ENCODE measurements at regions not wholly inside any gene's neighbourhood (a gene's known extent, or its start where the extent isn't known, plus 50 kb on each side); places are given as distances from the start of the nearest gene placed in this dataset.
"Not testable (repeated sequence)": the region's sequence is repeated elsewhere in the genome, so short reads cannot be mapped to it uniquely, and the experiment has no call there.

DNA sequence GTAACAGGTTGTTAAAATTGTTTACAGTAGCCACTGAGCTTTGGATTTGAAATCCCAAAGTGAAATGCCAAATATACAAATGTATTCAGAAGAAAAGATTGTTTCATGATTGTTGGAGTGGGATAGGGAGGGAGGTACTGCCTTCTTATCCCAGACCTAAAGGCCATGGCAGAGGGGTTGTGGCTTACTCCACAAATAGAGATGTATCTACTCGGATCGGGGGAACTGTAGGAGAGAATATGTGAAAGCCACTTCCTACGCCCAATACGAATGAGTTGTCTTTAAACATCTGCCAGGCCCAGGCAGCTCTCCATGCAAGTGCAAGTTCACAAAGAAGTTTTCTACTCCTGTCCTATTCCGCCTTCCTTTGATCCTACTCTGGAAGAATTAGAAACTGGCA lies 150.2 kb upstream of the PRSS12 start:
- DNase-seq (ENCODE audit: low read depth in 2 of 2, low spot score in 1 of 2): not testable (repeated sequence)

DNA sequence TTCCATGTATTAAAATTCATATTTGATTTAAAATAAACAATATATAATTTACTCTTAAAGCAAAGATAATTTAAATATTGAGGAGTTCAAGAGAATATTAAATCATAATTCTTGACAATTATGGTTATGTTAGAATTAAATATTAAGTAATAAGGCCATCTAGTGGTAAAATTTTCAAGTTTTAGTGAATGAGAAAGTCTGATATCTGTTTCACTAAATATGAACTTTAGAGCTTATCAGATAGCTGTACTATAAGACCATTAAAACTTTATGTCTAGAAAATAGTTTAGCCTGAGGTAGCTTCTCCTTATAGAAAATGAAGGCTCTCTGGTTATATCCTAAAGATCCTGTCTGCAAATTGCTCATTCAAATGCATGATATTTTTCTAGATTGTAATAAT lies 152.1 kb upstream of the PRSS12 start:
- DNase-seq (ENCODE audit: low read depth in 2 of 2, low spot score in 1 of 2): not testable (repeated sequence)

DNA sequence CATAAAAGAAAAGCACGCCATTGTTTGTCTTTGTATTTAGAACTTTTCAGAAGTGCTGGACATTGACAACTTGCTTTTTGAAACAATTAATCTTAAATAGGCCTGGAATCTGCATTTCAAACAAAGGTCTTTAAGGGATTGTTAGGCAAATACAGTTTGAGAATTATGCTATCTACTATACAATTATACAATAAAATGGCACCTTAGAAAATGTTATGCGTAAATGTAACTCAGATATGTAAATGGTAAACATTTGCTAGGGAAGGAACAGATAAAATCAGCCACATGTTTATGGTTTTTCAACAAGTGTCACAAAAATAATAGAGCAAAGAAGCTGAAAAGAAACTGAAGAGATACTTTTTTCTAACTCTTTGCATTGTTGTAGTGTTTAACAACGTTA lies 152.7 kb upstream of the PRSS12 start:
- DNase-seq (ENCODE audit: low read depth in 2 of 2, low spot score in 1 of 2): not testable (repeated sequence)

DNA sequence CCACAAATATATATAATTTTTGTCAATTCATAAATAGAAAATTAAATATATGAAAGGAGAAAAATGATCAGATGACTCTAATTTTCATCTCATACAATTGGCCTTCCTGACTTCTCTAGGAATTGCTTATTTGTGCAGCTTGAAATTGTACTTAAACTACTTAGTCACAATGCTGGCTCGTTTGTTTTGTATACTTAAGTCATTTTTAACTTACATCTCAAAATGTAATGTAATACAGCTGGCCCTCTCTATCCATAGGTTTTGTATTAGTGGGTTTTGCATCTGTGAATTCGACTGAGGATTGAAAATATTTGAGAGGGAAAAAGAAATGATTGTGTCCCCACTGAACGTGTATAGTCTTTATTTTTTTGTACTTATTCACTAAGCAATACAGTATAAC lies 160.1 kb upstream of the PRSS12 start:
- DNase-seq (ENCODE audit: low read depth in 2 of 2, low spot score in 1 of 2): not testable (repeated sequence)

DNA sequence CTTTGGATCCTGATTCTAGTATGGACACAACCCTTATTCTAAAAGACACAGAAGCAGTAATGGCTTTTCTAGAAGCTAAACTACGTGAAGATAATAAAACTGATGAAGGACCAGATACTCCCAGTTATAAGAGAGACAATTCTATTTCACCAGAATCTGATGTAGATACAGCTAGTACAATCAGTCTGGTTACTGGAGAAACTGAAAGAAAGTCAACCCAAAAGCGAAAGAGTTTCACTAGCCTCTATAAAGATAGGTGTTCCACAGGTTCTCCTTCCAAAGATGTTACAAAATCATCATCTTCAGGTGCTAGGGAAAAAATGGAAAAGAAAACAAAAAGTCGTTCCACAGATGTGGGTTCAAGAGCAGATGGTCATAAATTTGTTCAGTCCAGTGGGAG lies 161.5 kb upstream of the PRSS12 start:
- not testable (repeated sequence) for DNase-seq (ENCODE audit: low read depth in 2 of 2, low spot score in 1 of 2)

DNA sequence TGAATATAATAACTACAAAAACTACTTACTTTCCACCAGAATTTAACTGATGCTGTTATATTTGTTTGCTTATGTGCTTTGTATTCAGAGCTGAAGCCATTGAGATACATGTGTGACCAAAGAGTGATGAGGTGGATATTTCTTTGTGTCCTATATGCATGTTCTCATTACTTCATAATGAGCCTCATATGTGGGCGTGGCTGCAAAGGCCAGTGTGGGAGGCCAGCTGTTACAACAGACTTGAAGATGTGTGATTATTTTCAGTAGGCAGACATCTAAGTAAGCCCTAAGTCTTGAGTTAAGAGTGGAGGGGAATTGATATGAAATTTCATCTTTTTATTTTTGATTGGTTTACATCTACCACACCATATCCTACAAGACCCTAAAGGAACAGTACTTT lies 163.3 kb upstream of the PRSS12 start:
- not testable (repeated sequence) for DNase-seq (ENCODE audit: low read depth in 2 of 2, low spot score in 1 of 2)

DNA sequence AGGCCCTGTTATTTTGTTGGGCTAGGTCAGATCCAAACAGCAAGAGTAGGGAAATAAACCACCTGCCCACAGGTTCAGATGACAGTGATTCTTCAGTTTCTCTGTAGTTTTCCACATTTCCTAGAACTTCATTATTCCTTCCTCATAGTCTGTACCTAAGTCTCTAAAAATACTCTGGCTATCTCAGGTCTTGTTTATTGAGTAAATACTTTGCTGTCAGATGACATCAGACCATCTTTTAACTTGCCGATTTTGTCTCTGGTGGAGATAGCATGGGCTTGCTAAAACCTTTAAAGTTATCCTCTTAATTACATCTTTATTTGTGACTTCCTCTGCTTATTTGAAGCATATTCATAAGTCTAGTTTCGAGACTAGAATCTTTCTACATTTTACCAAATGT lies 155.1 kb upstream of the METTL14 start:
- not testable (repeated sequence) for DNase-seq (ENCODE audit: low read depth in 2 of 2, low spot score in 1 of 2)

DNA sequence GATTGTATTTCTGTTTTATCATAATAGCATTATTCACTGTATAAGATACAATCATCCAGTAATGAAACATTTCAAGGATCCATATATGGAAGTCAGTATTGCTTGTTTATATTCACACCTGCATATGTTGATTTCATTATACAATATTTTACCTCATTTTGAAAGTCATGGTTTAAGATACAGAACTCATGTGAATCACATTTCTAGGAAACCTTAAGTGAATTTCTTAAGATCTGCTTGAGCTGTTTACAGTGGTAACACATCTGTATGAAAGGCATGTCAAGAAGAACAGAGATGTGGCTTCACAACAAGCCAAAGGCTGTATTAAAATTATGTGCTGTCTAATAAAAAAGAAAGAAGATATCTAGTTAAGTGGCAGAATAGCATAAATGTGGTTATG lies 153.2 kb upstream of the METTL14 start:
- not testable (repeated sequence) for DNase-seq (ENCODE audit: low read depth in 2 of 2, low spot score in 1 of 2)

DNA sequence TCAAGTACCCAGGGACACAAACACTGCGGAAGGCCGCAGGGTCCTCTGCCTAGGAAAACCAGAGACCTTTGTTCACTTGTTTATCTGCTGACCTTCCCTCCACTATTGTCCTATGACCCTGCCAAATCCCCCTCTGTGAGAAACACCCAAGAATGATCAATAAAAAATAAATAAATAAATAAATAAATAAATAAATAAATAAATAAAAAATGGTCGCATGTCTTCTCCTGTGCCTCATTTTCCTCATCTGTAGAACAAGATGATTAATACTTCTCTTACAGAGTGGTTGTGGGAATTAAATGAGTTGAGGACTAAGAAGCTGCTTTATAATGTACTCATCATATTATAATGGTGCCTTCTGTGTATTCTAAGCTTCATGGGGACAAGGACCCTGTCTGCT lies 149.4 kb upstream of the METTL14 start:
- DNase-seq (ENCODE audit: low read depth in 2 of 2, low spot score in 1 of 2): not testable (repeated sequence)

DNA sequence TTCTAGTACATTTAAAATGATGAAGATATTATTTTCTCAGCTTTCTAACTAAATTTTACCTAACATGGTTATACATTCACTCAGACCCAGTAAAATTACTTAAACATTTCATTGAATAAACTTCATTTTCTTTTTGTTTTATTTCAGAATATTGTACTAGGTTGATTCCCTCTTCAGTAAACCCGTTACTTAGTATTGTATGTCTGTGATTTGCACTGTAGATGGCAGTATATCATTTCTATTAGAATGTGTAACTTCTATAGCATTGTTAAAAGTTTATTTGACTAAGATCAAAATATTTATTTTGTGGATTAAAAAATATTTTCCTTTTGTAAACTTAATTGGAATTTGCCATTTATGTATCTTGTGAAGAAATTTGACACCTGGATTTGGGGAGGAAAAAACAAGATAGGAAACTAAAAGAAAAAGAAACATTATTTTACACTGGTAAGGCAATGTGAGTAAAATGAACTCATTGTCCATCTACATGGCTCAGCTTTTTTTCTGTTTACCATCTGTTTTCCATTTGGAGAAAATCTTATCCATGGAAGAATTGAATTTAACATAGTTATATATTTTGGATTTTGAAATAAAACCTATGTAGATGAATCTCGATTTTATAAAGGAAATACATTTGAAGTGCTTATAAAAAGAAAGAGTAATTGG lies 145.6 kb upstream of the METTL14 start:
- DNase-seq (ENCODE audit: low read depth in 2 of 2, low spot score in 1 of 2): not testable (repeated sequence)

DNA sequence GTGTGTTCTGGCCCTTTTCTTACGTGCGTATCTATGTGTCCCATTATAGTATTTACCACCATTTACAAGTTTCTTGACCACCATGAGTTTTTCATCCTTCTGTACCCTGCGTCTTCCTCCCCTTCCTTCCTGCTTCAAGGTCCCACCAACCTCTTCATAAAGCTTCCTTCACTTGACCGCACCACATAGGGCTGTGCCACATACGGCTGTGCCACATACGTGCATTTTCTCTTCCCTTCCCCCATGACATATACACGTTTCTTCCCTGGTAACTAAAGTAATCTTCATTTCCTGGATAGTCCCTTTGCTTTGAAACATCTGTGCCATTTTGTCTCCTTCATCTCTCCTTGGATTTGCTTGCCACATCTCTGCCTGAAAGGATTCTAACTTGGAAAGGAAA lies 128.6 kb upstream of the METTL14 start:
- DNase-seq (ENCODE audit: low read depth in 2 of 2, low spot score in 1 of 2): not testable (repeated sequence)

DNA sequence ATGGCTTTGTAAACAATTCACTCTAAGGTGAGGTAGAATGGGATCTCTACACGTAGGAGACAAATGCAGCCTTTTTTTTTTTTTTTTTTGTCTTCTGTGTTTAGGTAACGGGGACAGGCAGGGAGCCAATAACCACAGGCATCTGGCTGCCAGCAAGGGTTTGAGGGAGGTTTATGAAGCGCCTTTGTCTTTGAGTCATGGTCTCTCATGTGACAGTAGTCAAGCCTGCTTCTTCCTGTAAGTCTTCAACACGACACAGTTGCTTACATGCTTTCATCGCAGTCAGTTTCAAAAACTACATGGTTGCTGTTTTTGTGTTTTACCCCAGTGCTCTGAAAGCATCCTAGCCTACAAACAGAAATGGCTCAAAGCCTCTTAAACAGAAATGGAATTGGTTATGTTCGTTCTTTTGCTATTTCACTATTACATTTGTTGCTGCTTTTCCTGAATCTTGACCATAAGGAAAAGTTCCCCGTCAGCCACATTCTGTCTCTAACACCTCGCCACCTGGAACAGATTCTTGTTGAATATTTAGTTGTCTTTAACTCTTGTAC lies 127.8 kb upstream of the METTL14 start:
- DNase-seq (ENCODE audit: low read depth in 2 of 2, low spot score in 1 of 2): no peak

DNA sequence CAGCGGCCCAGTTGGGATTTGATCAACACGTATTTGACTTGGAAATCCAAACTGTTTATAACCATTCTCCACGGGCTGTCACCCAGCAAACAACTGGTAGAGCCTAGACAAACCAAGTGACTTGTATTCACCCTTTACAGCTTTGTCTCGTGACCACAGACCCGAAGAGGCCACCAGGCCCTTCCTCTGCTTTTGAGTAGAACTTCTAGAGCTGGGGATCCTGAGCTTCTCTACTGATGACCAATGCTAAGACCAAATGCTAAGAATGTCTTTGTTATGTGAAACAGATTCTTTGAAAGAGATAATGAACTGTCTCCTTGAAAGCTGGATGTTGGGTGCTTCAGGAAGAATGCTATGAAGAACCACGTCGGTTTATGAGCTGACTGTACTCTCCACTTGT lies 127.0 kb upstream of the METTL14 start:
- not testable (repeated sequence) for DNase-seq (ENCODE audit: low read depth in 2 of 2, low spot score in 1 of 2)

DNA sequence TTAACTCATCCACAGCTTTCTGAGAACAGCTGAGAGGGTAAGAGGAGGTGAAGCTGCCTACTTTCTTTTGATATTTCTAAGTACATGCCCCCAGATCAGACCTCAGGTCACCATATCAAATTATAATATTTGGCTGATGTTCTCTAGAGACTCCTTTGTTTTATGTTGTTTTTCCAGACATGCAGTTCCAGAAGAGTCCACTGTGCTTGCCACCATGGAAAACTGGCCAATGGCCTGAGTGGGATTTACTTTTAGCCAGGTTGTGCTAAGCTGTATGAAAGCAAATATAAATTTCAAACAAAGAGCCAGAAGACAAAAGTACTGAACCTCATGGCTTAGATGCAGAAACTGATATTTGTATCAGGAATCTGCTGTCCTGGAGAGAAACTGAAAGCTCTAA lies 123.6 kb upstream of the METTL14 start:
- DNase-seq (ENCODE audit: low read depth in 2 of 2, low spot score in 1 of 2): not testable (repeated sequence)

DNA sequence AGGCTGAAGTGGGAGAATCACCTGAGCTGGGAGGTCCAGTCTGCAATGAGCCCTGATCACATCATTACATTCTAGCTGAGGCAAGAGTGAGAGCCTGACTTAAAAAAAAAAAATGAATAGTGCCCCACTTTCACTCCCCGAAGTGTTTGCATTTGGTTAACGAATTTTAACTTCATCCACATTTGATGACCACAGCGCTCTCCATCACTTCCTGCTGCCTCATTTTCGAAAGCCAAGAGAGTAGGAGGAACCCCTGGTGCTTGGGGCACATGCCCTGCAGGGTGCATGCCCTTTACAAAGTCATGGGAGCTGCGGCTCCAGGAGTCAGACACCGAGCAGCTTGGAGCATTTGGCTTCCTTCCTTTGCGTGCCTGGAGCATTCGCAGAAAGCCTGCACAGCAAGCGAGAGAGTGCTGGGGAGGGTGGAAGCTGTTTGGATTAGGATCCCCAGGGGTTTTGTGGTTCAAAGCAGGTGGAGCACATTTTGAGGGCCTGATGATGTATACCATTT lies 119.1 kb upstream of the METTL14 start:
- not testable (repeated sequence) for DNase-seq (ENCODE audit: low read depth in 2 of 2, low spot score in 1 of 2)

DNA sequence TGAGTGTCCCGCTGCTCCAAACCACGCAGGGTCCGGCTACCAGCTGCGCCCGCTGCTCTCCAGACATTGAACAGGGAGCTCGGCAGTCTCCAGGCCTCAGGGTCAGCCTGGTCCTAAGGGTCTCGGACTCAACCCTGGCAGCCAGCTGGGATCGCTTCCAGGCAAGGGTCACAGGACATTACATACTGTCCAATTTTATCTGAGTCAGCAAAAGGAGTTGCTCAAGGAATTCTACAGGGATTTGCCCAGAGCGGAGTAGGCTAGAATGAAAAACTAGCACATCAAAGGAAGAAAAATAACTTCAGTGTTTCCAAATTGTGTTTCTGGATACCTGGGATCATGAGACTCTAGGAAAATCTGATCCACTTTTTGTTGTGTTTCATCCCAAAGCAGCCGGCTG lies 112.2 kb upstream of the METTL14 start:
- not testable (repeated sequence) for DNase-seq (ENCODE audit: low read depth in 2 of 2, low spot score in 1 of 2)

DNA sequence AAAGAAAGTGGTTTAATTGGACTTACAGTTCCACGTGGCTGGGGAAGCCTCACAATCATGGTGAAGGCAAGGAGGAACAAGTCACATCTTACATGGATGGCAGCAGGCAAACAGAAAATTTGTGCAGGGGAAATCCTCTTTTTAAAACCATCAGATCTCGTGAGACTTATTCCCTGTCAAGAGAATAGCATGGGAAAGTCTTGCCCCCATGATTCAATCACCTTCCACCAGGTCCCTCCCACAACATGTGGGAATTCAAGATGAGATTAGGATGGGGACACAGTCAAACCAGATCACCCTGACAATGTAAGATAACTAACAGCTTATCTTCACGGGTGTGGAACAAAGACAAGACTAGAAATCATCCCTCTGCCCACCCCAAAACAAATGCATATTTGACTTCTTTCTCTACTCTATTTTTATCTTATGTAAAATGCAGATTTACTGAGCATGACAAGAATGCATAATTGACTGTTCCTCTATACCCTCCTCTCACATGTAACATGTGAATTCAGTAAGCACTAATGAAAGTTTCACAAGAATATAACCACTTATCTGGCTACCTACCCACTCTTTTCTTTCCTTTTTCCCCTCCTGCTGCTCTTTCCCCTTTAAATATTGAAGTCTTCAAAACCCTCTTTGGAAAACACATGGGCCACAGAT lies 110.8 kb upstream of the METTL14 start:
- DNase-seq (ENCODE audit: low read depth in 2 of 2, low spot score in 1 of 2): not testable (repeated sequence)

DNA sequence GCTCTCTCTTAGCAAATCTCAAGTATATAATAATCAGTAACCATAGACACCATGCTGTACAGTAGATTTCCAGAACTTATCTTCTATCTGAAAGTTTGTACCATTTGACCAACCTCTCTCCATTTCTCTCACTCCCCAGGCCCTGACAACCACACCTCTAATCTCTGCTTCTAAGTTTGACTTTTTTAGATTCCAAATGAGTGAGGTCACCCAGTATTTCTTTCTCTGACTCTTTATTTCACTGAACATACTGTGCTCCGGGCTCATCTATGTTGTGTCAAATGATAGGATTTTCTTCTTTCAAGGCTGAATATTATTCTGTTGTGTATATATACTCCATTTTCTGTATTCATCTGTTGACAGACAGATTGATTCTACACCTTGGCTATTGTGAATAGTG lies 110.1 kb upstream of the METTL14 start:
- not testable (repeated sequence) for DNase-seq (ENCODE audit: low read depth in 2 of 2, low spot score in 1 of 2)

DNA sequence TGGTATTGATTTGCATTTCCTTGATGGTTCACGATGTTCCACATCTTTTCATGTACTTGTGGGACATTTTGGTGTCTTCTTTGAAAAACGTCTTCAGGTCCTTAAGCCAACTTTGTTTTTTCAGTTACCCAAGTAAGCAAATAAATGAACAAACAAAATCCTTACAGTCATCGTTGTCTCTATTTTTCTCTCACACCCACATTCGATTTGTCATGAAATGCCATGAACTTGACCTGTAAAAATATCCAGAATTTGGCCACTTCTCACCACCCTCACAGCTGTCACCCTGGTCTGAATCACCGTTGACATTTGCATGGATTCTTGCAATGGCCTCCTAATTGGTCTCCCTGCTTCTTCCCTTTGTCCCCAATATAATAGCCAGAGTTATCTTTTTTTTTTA lies 109.5 kb upstream of the METTL14 start:
- DNase-seq (ENCODE audit: low read depth in 2 of 2, low spot score in 1 of 2): not testable (repeated sequence)

DNA sequence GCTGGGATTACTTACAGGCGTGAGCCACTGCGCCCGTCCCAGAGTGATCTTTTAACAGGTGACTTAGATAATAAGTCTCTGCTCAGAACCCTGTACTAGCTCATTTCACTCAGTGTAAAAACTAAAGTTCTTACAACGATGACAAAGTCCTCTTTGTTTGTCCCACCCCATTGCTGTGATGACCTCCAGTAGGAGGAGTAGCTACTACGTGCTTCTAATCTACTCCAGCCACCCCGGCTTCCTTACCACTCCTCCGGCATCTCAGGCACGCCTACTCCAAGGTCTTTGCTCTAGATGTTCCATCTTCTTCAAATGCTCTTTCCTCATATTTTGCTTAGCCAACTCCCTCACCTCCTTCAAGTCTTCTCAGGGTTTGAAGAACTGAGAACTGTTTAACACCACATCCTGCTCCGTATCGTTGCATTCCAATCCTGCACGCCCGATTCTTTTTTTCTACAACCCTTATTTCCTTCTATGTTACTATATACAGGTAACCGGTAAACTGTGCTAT lies 108.4 kb upstream of the METTL14 start:
- DNase-seq (ENCODE audit: low read depth in 2 of 2, low spot score in 1 of 2): not testable (repeated sequence)

DNA sequence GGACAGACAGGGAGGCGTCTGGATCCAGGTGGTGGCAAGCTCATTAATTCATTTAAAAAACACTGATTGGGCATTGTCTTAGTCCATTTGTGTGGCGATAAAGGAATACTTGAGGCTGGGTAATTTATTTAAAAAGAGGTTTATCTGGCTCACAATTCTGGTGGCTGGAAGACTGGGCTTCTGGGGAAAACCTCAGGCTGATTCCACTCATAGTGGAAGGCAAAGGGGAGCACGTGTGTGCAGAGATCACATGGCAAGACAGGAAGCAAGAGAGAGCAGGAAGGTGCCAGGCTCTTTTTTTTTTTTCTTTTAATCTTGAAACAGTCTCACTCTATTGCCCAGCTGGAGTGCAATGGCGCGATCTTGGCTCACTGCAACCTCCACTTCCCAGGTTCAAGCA lies 100.2 kb upstream of the METTL14 start:
- DNase-seq (ENCODE audit: low read depth in 2 of 2, low spot score in 1 of 2): no peak

DNA sequence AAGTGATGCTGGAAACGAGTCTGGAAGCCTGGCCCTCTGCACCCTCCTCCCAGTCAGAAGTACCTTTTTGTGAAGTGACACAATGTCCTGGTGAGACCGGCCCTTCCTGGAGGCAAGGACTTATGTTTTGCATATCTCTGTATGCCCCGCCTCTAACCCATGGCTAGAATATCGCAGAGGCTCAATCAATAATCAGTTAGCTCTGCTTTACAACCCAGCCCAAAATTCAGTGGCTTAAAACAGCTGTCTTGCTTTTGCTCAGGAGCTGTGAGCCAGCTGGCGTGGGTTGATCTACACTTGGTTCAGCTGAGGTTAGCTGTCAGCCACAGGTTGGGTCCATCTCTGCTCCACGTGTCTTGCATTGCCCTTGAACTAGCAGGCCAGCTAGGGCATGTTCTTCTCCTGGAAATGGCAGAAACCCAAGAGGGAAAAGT lies 98.8 kb upstream of the METTL14 start:
- no peak for DNase-seq (ENCODE audit: low read depth in 2 of 2, low spot score in 1 of 2)
